WTC11 (cell line): ENCODE measurements at regions not wholly inside any gene's neighbourhood (a gene's known extent, or its start where the extent isn't known, plus 50 kb on each side); places are given as distances from the start of the nearest gene placed in this dataset.

Experiments used
- ATAC-seq: fragments of 200-7000 bp; cut with Tn5 transposase; 2 replicates; pipeline ENCODE4 v1.10.0; 2021; ENCODE audit warnings: mild to moderate bottlenecking, moderate library complexity
- CTCF ChIA-PET: fragments of 300-600 bp; sonication (Branson Sonifier 250); formaldehyde crosslinking; loops from one replicate; lab custom pipeline; 2021; ENCODE audit warnings: antibody characterized with exemption; lab: Charles Lee
- POLR2A ChIA-PET: fragments of 350-600 bp; sonication (Branson Sonifier 250); formaldehyde crosslinking; loops from one replicate; lab custom pipeline; 2021; ENCODE audit warnings: antibody characterized with exemption; lab: Charles Lee
- DNase-seq: peaks from one replicate; pipeline ENCODE4 v3.0.0; 2021; ENCODE audit warnings: low spot score
- H3K27ac Mint-ChIP-seq: 2 replicates; pipeline ENCODE4 v1.8.0; 2021; ENCODE audit warnings: mixed read lengths
- H3K27me3 Mint-ChIP-seq: 2 replicates; pipeline ENCODE4 v1.8.0; 2021; ENCODE audit warnings: low read depth, mild to moderate bottlenecking, moderate library complexity, mixed read lengths
- H3K36me3 Mint-ChIP-seq: 2 replicates; pipeline ENCODE4 v1.8.0; 2021; ENCODE audit warnings: mixed read lengths
- H3K4me1 Mint-ChIP-seq: 2 replicates; pipeline ENCODE4 v1.8.0; 2022; ENCODE audit warnings: mixed read lengths
- H3K4me3 Mint-ChIP-seq: 2 replicates; pipeline ENCODE4 v1.8.0; 2021; ENCODE audit warnings: mild to moderate bottlenecking, moderate library complexity, mixed read lengths
- H3K9me3 Mint-ChIP-seq: 2 replicates; pipeline ENCODE4 v1.8.0; 2021; ENCODE audit warnings: mixed read lengths
- ELF4 ChIP-seq: sonication (generic); formaldehyde crosslinking; IDR thresholded peaks from 2 replicates; pipeline ENCODE4 v1.8.1; 2022; ENCODE audit warnings: low read depth, mild to moderate bottlenecking, moderate library complexity, missing genetic modification reagents
- EMX1 ChIP-seq: fragments of 250-450 bp; sonication (Bioruptor Pico); IDR thresholded peaks from 2 replicates; pipeline ENCODE4 v1.8.0; 2021; ENCODE audit warnings: mild to moderate bottlenecking
- FOXP1 ChIP-seq: sonication (generic); formaldehyde crosslinking; IDR thresholded peaks from 2 replicates; pipeline ENCODE4 v1.8.0; 2022; ENCODE audit warnings: missing genetic modification reagents, mild to moderate bottlenecking, moderate library complexity, borderline replicate concordance
- GTF2I ChIP-seq: fragments of 250-450 bp; sonication (Bioruptor Pico); conservative IDR thresholded peaks from 2 replicates; pipeline ENCODE4 v1.4.0; 2021; ENCODE audit warnings: mild to moderate bottlenecking
- MYBL2 ChIP-seq: sonication (generic); formaldehyde crosslinking; IDR thresholded peaks from 2 replicates; pipeline ENCODE4 v1.8.1; 2023; ENCODE audit warnings: mild to moderate bottlenecking, moderate library complexity, missing genetic modification reagents
- NR1H2 ChIP-seq: sonication (generic); formaldehyde crosslinking; IDR thresholded peaks from 2 replicates; pipeline ENCODE4 v1.9.0; 2021; ENCODE audit warnings: mild to moderate bottlenecking, moderate library complexity, missing genetic modification reagents
- PRDM15 ChIP-seq: sonication (generic); formaldehyde crosslinking; IDR thresholded peaks from 2 replicates; pipeline ENCODE4 v1.8.0; 2022; ENCODE audit warnings: missing genetic modification reagents
- RELA ChIP-seq: sonication (generic); formaldehyde crosslinking; IDR thresholded peaks from 2 replicates; pipeline ENCODE4 v1.8.1; 2022; ENCODE audit warnings: missing genetic modification reagents, mild to moderate bottlenecking, borderline replicate concordance
- RORB ChIP-seq: fragments of 250-450 bp; sonication (Bioruptor Pico); IDR thresholded peaks from 2 replicates; pipeline ENCODE4 v1.9.0; 2021; ENCODE audit warnings: mild to moderate bottlenecking
- USF1 ChIP-seq: sonication (generic); formaldehyde crosslinking; IDR thresholded peaks from 2 replicates; pipeline ENCODE4 v1.8.0; 2022; ENCODE audit warnings: mild to moderate bottlenecking, missing genetic modification reagents
- ZNF532 ChIP-seq: fragments of 250-450 bp; sonication (Bioruptor Pico); IDR thresholded peaks from 2 replicates; pipeline ENCODE4 v1.9.0; 2021; ENCODE audit warnings: mild to moderate bottlenecking, borderline replicate concordance

GRCh38 chr1:2968471-2968881, 52.8 kb upstream of the ACTRT2 start (continued):
- TF ChIP-seq ZNF532 (CRISPR knock-in tag) (no peak), NR1H2 (CRISPR knock-in tag) (no peak), MYBL2 (CRISPR knock-in tag) (no peak), GTF2I (no peak), FOXP1 (no peak), USF1 (CRISPR knock-in tag) (no peak), RORB (no peak)

- Mint-ChIP-seq H3K27ac (no peak overlapping the region), H3K4me3 (no peak overlapping the region), H3K27me3 (no peaks in the 10 kb centered on the region; the same call in 1 of the 2 replicates), H3K4me1 (no peaks in the 10 kb centered on the region), H3K9me3 (no peaks in the 10 kb centered on the region), H3K36me3 (peaks cover 5% of the 10 kb centered on the region; the same call in 1 of the 2 replicates)
- DNase-seq (no peak), ATAC-seq (no peak)
- no peak for TF ChIP-seq PRDM15 (CRISPR knock-in tag)
- TF ChIP-seq RORB: no peak
- ChIA-PET POLR2A (no interaction called here), CTCF (no interaction called here)
Observed at GRCh38 chr1:2969011-2969844, 52.0 kb upstream of the ACTRT2 start.

- DNase-seq: no peak
- H3K27ac Mint-ChIP-seq: no peak overlapping the region
- POLR2A ChIA-PET: no interaction called here
- no peaks in the 10 kb centered on the region; the same call in 1 of the 2 replicates for H3K27me3 Mint-ChIP-seq
- no peak overlapping the region for H3K4me3 Mint-ChIP-seq
- no peaks in the 10 kb centered on the region for H3K4me1 Mint-ChIP-seq
- CTCF ChIA-PET: no interaction called here
- H3K36me3 Mint-ChIP-seq: peaks cover 5% of the 10 kb centered on the region; the same call in 1 of the 2 replicates
- no peaks in the 10 kb centered on the region for H3K9me3 Mint-ChIP-seq
- ATAC-seq: no peak
- no peak for TF ChIP-seq RELA (CRISPR knock-in tag)
- no peak for TF ChIP-seq ELF4
- no peak for TF ChIP-seq EMX1 (CRISPR knock-in tag)
- TF ChIP-seq, all 79 proteins: peak for 0
Observed at GRCh38 chr1:2969845-2970291, 51.4 kb upstream of the ACTRT2 start.
